GM12878 (cell line): ENCODE measurements at regions not wholly inside any gene's neighbourhood (a gene's known extent, or its start where the extent isn't known, plus 50 kb on each side); places are given as distances from the start of the nearest gene placed in this dataset.

Experiments used
- ATAC-seq: fragments of 200-7000 bp; cut with Tn5 transposase; 3 replicates; pipeline ENCODE4 v1.9.1; 2020; ENCODE audit warnings: mild to moderate bottlenecking, moderate library complexity
- BruUV-seq: library from RNA; stranded (reverse); fragments of 400-500 nt; replicated peaks from 2 replicates; lab custom pipeline; 2021; lab: Mats Ljungman, UMichigan
- CTCF ChIA-PET: fragments of 300-600 bp; sonication (Branson Sonifier 250); formaldehyde crosslinking; extraction: SDS; loops from one replicate; lab custom pipeline; 2021; ENCODE audit warnings: inconsistent platforms; lab: Yijun Ruan, JAX
- POLR2A ChIA-PET: fragments of 350-600 bp; formaldehyde crosslinking; extraction: SDS; loops from one replicate; lab custom pipeline; 2021; ENCODE audit warnings: inconsistent platforms; lab: Charles Lee
- RAD21 ChIA-PET: fragments of 300-600 bp; sonication (Branson Sonifier 250); formaldehyde crosslinking; loops from one replicate; lab custom pipeline; 2023; ENCODE audit warnings: antibody characterized with exemption; ENCODE audit not compliant: unreplicated experiment; lab: Charles Lee
- SMC1A ChIA-PET: fragments of 300-600 bp; sonication (Branson Sonifier 250); formaldehyde crosslinking; loops from one replicate; lab custom pipeline; 2023; ENCODE audit not compliant: unreplicated experiment, uncharacterized antibody; lab: Charles Lee
- DNase-seq: peaks from one replicate; pipeline ENCODE4 v3.0.0-alpha.2; 2011; ENCODE audit warnings: low read depth, low spot score
- FAIRE-seq: peaks from 3 replicates; lab custom pipeline; 2011; peaks lifted over from hg19 to GRCh38; lab: Jason Lieb, UNC
- H2AFZ ChIP-seq: 2 replicates; pipeline ENCODE4 v1.6.0; 2011; ENCODE audit warnings: low read depth, low read length, control low read depth; ENCODE audit not compliant: control insufficient read depth
- H3K27ac ChIP-seq: 2 replicates; pipeline ENCODE4 v1.5.1; 2011; ENCODE audit warnings: control low read depth; ENCODE audit not compliant: control insufficient read depth, insufficient read depth
- H3K27me3 ChIP-seq, 2 experiments: replicated peaks in 1 of 2; 2 replicates each; pipeline versions ENCODE4 v1.6.0 to v1.6.1; 2011; ENCODE audit warnings: low read length in 1 of 2; ENCODE audit not compliant: control insufficient read depth in 2 of 2, insufficient read depth in 2 of 2
- H3K36me3 ChIP-seq, 2 experiments: 2 replicates each; pipeline ENCODE4 v1.5.1; 2011; ENCODE audit warnings: low read length in 1 of 2; ENCODE audit not compliant: control insufficient read depth in 2 of 2, insufficient read depth in 2 of 2
- H3K4me1 ChIP-seq: 2 replicates; pipeline ENCODE4 v1.6.1; 2011; ENCODE audit warnings: mild to moderate bottlenecking, low read length, moderate library complexity, mixed read lengths; ENCODE audit not compliant: control insufficient read depth, insufficient read depth
- H3K4me2 ChIP-seq: 2 replicates; pipeline ENCODE4 v1.6.0; 2011; ENCODE audit warnings: control low read depth; ENCODE audit not compliant: control insufficient read depth, insufficient read depth
- H3K4me3 ChIP-seq: fragments of 200-600 bp; sonication (generic); 2 replicates; pipeline ENCODE4 v1.5.1; 2016
- H3K79me2 ChIP-seq: 2 replicates; pipeline ENCODE4 v1.6.0; 2011; ENCODE audit warnings: low read length; ENCODE audit not compliant: control insufficient read depth, insufficient read depth
- H3K9ac ChIP-seq: 2 replicates; pipeline ENCODE4 v1.8.0; 2011; ENCODE audit warnings: low read length, control low read depth, mixed read lengths; ENCODE audit not compliant: control insufficient read depth, insufficient read depth
- H3K9me3 ChIP-seq: replicated peaks from 3 replicates; pipeline ENCODE4 v1.5.1; 2011; ENCODE audit warnings: mild to moderate bottlenecking, low read length; ENCODE audit not compliant: control insufficient read depth, insufficient read depth
- H4K20me1 ChIP-seq: 2 replicates; pipeline ENCODE4 v1.6.0; 2011; ENCODE audit not compliant: control insufficient read depth, insufficient read depth
- ASH2L ChIP-seq: fragments of 300-600, 200-600 bp; sonication (generic); IDR thresholded peaks from 2 replicates; pipeline ENCODE4 v1.6.1; 2017; ENCODE audit warnings: low read depth, mild to moderate bottlenecking, borderline replicate concordance
- BCL3 ChIP-seq: IDR thresholded peaks from 2 replicates; pipeline ENCODE4 v1.6.1; 2011; ENCODE audit warnings: borderline replicate concordance, low read depth, mild to moderate bottlenecking, moderate library complexity, low read length; ENCODE audit not compliant: insufficient read depth, poor library complexity, severe bottlenecking
- GATAD2B ChIP-seq: fragments of 450-650 bp; conservative IDR thresholded peaks from 2 replicates; pipeline ENCODE4 v1.6.1; 2017; ENCODE audit warnings: low read depth, mild to moderate bottlenecking, moderate library complexity
- HDAC6 ChIP-seq: fragments of 200-600 bp; sonication (generic); IDR thresholded peaks from one replicate; pipeline ENCODE4 v1.8.0; 2017; ENCODE audit warnings: antibody characterized with exemption; ENCODE audit not compliant: unreplicated experiment
- IKZF2 ChIP-seq, 2 experiments: fragments of 450-650 bp; IDR thresholded peaks; 2 replicates each; pipeline ENCODE4 v1.6.1; 2017; ENCODE audit warnings: mild to moderate bottlenecking in 2 of 2, moderate library complexity in 2 of 2
- PAX5 ChIP-seq: IDR thresholded peaks from 2 replicates; pipeline ENCODE4 v1.6.1; 2011; ENCODE audit warnings: low read depth, low read length, borderline replicate concordance
- POLR2A ChIP-seq: IDR thresholded peaks from 2 replicates; pipeline ENCODE4 v1.6.1; 2011; ENCODE audit warnings: low read depth, mild to moderate bottlenecking, low read length
- POU2F2 ChIP-seq: IDR thresholded peaks from 3 replicates; pipeline ENCODE4 v1.6.1; 2011; ENCODE audit warnings: low read depth, mild to moderate bottlenecking, low read length, borderline replicate concordance
- RELA ChIP-seq: fragments of 450-650 bp; IDR thresholded peaks from 2 replicates; pipeline ENCODE4 v1.8.0; 2014; ENCODE audit warnings: borderline replicate concordance; ENCODE audit not compliant: partially characterized antibody
- REST ChIP-seq: IDR thresholded peaks from 2 replicates; pipeline ENCODE4 v1.6.1; 2012; ENCODE audit warnings: mild to moderate bottlenecking, low read depth, low read length
- SMAD1 ChIP-seq: fragments of 450-650 bp; IDR thresholded peaks from 2 replicates; pipeline ENCODE4 v1.6.1; 2018; ENCODE audit warnings: mild to moderate bottlenecking, low read depth; ENCODE audit not compliant: partially characterized antibody
- SUPT20H ChIP-seq: IDR thresholded peaks from 2 replicates; pipeline ENCODE4 v1.6.1; 2011; ENCODE audit warnings: low read depth, mild to moderate bottlenecking, low read length, moderate library complexity, borderline replicate concordance; ENCODE audit not compliant: control insufficient read depth
- TCF7 ChIP-seq: IDR thresholded peaks from 2 replicates; pipeline ENCODE4 v1.6.1; 2014; ENCODE audit warnings: antibody characterized with exemption, borderline replicate concordance
- WRNIP1 ChIP-seq: IDR thresholded peaks from 2 replicates; pipeline ENCODE4 v1.6.1; 2011; ENCODE audit warnings: low read depth, low read length, improper control_type of control experiment, borderline replicate concordance
- WGBS: methylation state at CpG from one replicate; pipeline ENCODE4 v1.1.6; 2016; ENCODE audit warnings: low lambda C conversion rate; ENCODE audit not compliant: insufficient replicate concordance, insufficient coverage; ENCODE audit errors: missing lambda C conversion rate; 5-methylcytosine and 5-hydroxymethylcytosine counted together
- in situ Hi-C: fragments of 300-500 bp; cut with MboI; formaldehyde crosslinking; loops from 9 replicates; pipeline ENCODE4 v1.14.3; 2018; ENCODE audit warnings: mixed read lengths
- intact Hi-C: fragments of 100-400 bp; cut with micrococcal nuclease; formaldehyde crosslinking; loops from one replicate; pipeline ENCODE4 v1.14.2; 2022; ENCODE audit not compliant: unreplicated experiment

GRCh38 chr13:44815623-44816022 is 173.6 kb downstream of the NUFIP1 start:
- no peak overlapping the region for H2AFZ ChIP-seq
- POLR2A ChIA-PET, result no interaction called here

GRCh38 chr13:44814836-44815235 is 174.4 kb downstream of the NUFIP1 start:
- no TSS peak for BruUV-seq
- no peaks in the 10 kb centered on the region for H3K79me2 ChIP-seq
- WGBS, result 27% methylated on average over 2 of the region's 2 CpGs
- H3K4me1 ChIP-seq, result no peaks in the 10 kb centered on the region
- no peaks in the 10 kb centered on the region for H3K36me3 ChIP-seq
- ChIA-PET POLR2A (no interaction called here), SMC1A (interaction anchor here (0.7 kb wide), 1 partner anchor 9 kb away, joined by 3 read pairs; no protein-coding TSS in a partner anchor), RAD21 (no interaction called here), CTCF (interaction anchor here (1.2 kb wide), 1 partner anchor 332 kb away, joined by 3 read pairs; no protein-coding TSS in a partner anchor)
- H3K4me3 ChIP-seq, result no peak overlapping the region
- no peak overlapping the region for H3K9ac ChIP-seq
- in situ Hi-C loops (no loop called here), intact Hi-C loops (no loop called here)
- no peak for ATAC-seq
- no peaks in the 10 kb centered on the region for H3K9me3 ChIP-seq
- no peak for FAIRE-seq
- no peaks in the 10 kb centered on the region; a peak in 1 of 4 replicates for H3K27me3 ChIP-seq
- no peak for DNase-seq
- no peaks in the 10 kb centered on the region for H4K20me1 ChIP-seq
- no peak overlapping the region for H3K27ac ChIP-seq
- H2AFZ ChIP-seq, result no peak overlapping the region
- H3K4me2 ChIP-seq, result no peak overlapping the region
- no peak for TF ChIP-seq HDAC6
- TF ChIP-seq WRNIP1, result no peak
- no peak for TF ChIP-seq TCF7
- no peak for TF ChIP-seq PAX5
- no peak for TF ChIP-seq ASH2L
- TF ChIP-seq RELA, result no peak
- no peak for TF ChIP-seq REST
- no peak for TF ChIP-seq SMAD1
- TF ChIP-seq BCL3, result no peak
- no peak for TF ChIP-seq GATAD2B
- no peak for TF ChIP-seq IKZF2 (IDR thresholded peaks at IDR 0.05)
- no peak for TF ChIP-seq POU2F2

More at GRCh38 chr13:44815623-44816022, 173.6 kb downstream of the NUFIP1 start:
- ChIA-PET SMC1A (no interaction called here), RAD21 (no interaction called here), CTCF (interaction anchor here (0.7 to 1.2 kb wide), 3 partner anchors 9 to 332 kb away, joined by 3 read pairs; no protein-coding TSS in a partner anchor)
- H3K9me3 ChIP-seq, result no peaks in the 10 kb centered on the region
- no peaks in the 10 kb centered on the region; a peak in 2 of 4 replicates for H3K27me3 ChIP-seq
- H3K4me3 ChIP-seq, result no peak overlapping the region
- no TSS peak for BruUV-seq
- TF ChIP-seq POLR2A, result no peak
- TF ChIP-seq SUPT20H, result no peak
- no peaks in the 10 kb centered on the region for H3K4me1 ChIP-seq
- WGBS, result 8% methylated on average over 5 of the region's 5 CpGs
- FAIRE-seq, result no peak
- ATAC-seq, result peak; percentile 60
- no peak overlapping the region for H3K9ac ChIP-seq
- H3K36me3 ChIP-seq, result no peaks in the 10 kb centered on the region
- in situ Hi-C loops, result no loop called here
- no peak for DNase-seq
- no peaks in the 10 kb centered on the region for H3K79me2 ChIP-seq
- no peaks in the 10 kb centered on the region for H4K20me1 ChIP-seq
- intact Hi-C loops, result no loop called here
- H3K4me2 ChIP-seq, result no peak overlapping the region
- no peak overlapping the region for H3K27ac ChIP-seq
